GM12873 (cell line): ENCODE measurements at regions not wholly inside any gene's neighbourhood (a gene's known extent, or its start where the extent isn't known, plus 50 kb on each side); places are given as distances from the start of the nearest gene placed in this dataset.

Experiments
- CTCF ChIP-seq: IDR thresholded peaks from 2 replicates; pipeline ENCODE4 v1.5.1; 2012; ENCODE audit warnings: low read depth, mild to moderate bottlenecking, moderate library complexity, low read length, control low read depth; ENCODE audit not compliant: insufficient read depth; ENCODE audit errors: missing control alignments

GRCh38 chr13:89382981-89383380 lies 1711.8 kb downstream of the SLITRK5 start:
- TF ChIP-seq CTCF: no peak

- no peak for TF ChIP-seq CTCF
Observed at GRCh38 chr13:89383891-89384290, 1712.7 kb downstream of the SLITRK5 start.

GRCh38 chr13:89393758-89394304 lies 1722.7 kb downstream of the SLITRK5 start:
- no peak for TF ChIP-seq CTCF

- no peak for TF ChIP-seq CTCF
Observed at GRCh38 chr13:89401264-89401675, 1730.1 kb downstream of the SLITRK5 start.

- TF ChIP-seq CTCF: no peak
Observed at GRCh38 chr13:89402211-89402610, 1731.0 kb downstream of the SLITRK5 start.

GRCh38 chr13:89407357-89407756 lies 1736.2 kb downstream of the SLITRK5 start:
- no peak for TF ChIP-seq CTCF

GRCh38 chr13:89432997-89433396 lies 1761.8 kb downstream of the SLITRK5 start:
- no peak for TF ChIP-seq CTCF

GRCh38 chr13:89454681-89455080 lies 1783.5 kb downstream of the SLITRK5 start:
- TF ChIP-seq CTCF: no peak
